ENCODE measurements at regions not wholly inside any gene's neighbourhood (a gene's known extent, or its start where the extent isn't known, plus 50 kb on each side); places are given as distances from the start of the nearest gene placed in this dataset.

GRCh38 chr5:135221696-135222095 is 177.3 kb downstream of the MACROH2A1 start:
- no peak for DNase-seq (ENCODE audit: low spot score)
- TF ChIP-seq CTCF (IDR thresholded peaks at IDR 0.05), result no peak
- ATAC-seq (ENCODE audit: low FRiP score), result no peak

- no peak for TF ChIP-seq CTCF (IDR thresholded peaks at IDR 0.05)
- ATAC-seq (ENCODE audit: low FRiP score) (no peak), DNase-seq (ENCODE audit: low spot score) (no peak)
These were observed 177.9 kb downstream of the MACROH2A1 start for GRCh38 chr5:135221187-135221473.

DNA sequence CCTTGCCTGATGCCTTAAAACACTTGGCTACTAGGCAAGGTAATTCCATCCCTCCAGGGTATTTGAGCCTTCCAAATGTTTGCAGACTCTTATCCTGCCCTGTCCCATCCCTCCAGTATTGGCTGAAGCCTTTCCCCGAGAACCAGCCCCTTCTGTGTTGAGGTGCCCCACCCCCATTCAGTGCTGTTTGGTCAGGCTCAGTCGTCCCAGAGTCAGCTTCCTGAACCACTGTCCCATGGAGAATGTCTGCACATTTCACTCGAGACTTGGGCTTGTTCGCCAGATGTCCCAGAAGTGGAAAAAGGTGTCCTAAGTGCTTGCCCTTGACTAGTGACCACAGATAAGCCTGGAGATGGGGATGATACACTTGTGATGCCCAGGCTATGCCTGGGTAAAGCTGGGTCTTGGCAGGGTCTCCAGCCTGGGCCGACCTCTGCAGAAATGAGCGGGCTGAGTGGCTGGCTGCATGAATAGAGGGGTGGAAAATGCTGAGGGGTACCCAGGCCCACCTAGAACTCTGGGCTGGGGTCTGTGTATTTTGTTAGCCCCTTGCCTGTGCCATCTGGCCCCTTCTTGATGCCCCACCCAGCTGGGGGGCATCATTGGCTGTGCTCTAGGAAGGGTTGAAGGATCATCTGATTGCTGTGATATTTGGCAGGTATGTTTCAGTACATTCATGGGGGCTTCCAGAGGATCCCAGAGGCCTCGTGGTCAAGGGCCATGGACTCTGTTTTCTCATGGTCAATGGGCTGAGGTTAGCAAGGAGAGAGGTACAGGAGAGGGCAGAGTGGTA is 178.4 kb downstream of the MACROH2A1 start:
- ATAC-seq (ENCODE audit: low FRiP score) (no peak), DNase-seq (ENCODE audit: low spot score) (no peak)
- no peak for TF ChIP-seq CTCF (IDR thresholded peaks at IDR 0.05)

- TF ChIP-seq CTCF (IDR thresholded peaks at IDR 0.05), result no peak
- ATAC-seq (ENCODE audit: low FRiP score) (no peak), DNase-seq (ENCODE audit: low spot score) (no peak)
These were observed 179.2 kb downstream of the MACROH2A1 start for GRCh38 chr5:135219868-135220267.

- DNase-seq (ENCODE audit: low spot score), result no peak
- no peak for TF ChIP-seq CTCF (IDR thresholded peaks at IDR 0.05)
- no peak for ATAC-seq (ENCODE audit: low FRiP score)
These were observed 180.1 kb downstream of the MACROH2A1 start for GRCh38 chr5:135218790-135219568.

GRCh38 chr5:135218486-135218755 is 180.6 kb downstream of the MACROH2A1 start:
- ATAC-seq (ENCODE audit: low FRiP score) (no peak), DNase-seq (ENCODE audit: low spot score) (no peak)
- TF ChIP-seq CTCF (IDR thresholded peaks at IDR 0.05), result no peak

Data from omental fat pad (tissue), 3 donors.